ENCODE measurements at regions not wholly inside any gene's neighbourhood (a gene's known extent, or its start where the extent isn't known, plus 50 kb on each side); places are given as distances from the start of the nearest gene placed in this dataset.

DNA sequence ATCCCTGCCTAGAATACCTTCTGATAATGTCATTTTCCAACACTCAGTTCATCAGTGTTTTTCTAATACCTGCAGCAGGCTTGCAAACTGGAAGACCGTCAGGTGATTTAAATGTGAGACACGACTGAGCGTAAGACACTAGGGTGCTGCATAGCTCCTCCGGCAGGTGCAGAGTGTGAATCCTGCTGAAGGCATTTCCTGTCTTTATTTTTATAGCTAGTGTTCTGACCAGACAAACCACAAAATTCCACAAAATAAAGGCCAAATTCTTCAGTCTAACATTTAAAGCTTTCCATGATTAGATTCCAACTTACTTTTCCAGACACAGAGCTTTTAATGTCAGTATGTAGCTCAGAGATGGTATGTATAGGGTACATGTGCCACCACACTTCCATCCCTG, 70.7 kb downstream of the BBS10 start:
- peaks cover 0 to 15% (median 0%) of the 10 kb centered on the region in 4 donors for H3K4me1 ChIP-seq
- 75 to 77% methylated on average over 4 of the region's 4 CpGs for WGBS, 2 donors
- no peaks in the 10 kb centered on the region for H3K36me3 ChIP-seq
- TF ChIP-seq, protein P1, sequence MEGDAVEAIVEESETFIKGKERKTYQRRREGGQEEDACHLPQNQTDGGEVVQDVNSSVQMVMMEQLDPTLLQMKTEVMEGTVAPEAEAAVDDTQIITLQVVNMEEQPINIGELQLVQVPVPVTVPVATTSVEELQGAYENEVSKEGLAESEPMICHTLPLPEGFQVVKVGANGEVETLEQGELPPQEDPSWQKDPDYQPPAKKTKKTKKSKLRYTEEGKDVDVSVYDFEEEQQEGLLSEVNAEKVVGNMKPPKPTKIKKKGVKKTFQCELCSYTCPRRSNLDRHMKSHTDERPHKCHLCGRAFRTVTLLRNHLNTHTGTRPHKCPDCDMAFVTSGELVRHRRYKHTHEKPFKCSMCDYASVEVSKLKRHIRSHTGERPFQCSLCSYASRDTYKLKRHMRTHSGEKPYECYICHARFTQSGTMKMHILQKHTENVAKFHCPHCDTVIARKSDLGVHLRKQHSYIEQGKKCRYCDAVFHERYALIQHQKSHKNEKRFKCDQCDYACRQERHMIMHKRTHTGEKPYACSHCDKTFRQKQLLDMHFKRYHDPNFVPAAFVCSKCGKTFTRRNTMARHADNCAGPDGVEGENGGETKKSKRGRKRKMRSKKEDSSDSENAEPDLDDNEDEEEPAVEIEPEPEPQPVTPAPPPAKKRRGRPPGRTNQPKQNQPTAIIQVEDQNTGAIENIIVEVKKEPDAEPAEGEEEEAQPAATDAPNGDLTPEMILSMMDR (IDR thresholded peaks at IDR 0.05): no peak
- TF ChIP-seq EP300 (IDR thresholded peaks at IDR 0.05) (no peak), POLR2A (IDR thresholded peaks at IDR 0.05) (no peak)
- H3K9me3 ChIP-seq: no peaks in the 10 kb centered on the region
- no peak for DNase-seq (ENCODE audit: low spot score in 2 of 2)
- no peaks in the 10 kb centered on the region for H3K27me3 ChIP-seq
- H3K4me3 ChIP-seq: no peak overlapping the region
- no peak overlapping the region for H3K27ac ChIP-seq

DNA sequence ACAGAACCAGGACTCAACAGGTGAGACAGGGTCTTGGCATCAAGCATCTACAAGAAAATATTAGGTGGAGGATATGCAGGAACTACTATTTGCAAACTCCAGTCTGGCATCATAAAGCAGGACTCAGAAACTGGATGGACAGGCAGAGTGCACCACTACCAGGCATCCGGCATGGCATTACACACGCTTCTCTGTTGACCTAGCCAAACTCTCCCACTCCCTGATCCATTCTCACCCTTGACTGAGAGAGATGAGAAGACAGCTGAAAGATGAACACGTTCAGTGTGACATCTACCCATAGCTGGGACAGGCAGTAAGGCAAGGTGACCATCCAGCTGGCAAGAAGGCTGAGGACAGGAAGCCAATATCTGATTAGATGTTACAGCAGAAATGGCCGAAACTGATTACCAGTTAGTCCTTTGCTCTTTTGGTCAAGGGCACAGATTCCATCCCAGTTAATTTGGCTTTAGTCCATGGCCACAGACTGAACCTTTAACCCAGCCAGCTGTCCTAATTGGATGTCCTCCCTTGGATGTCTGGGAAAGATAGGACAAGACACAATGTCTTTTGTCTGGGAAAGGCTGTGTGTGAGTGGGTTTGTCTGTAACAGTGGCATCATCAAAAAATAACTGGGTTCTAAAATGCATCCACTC, 71.6 kb downstream of the BBS10 start:
- no peak for DNase-seq (ENCODE audit: low spot score in 2 of 2)
- H3K27me3 ChIP-seq: no peaks in the 10 kb centered on the region
- H3K4me3 ChIP-seq: no peak overlapping the region
- TF ChIP-seq EP300 (IDR thresholded peaks at IDR 0.05) (no peak), POLR2A (IDR thresholded peaks at IDR 0.05) (no peak)
- TF ChIP-seq, protein P1 (IDR thresholded peaks at IDR 0.05): no peak
- H3K36me3 ChIP-seq: no peaks in the 10 kb centered on the region
- no peak overlapping the region for H3K27ac ChIP-seq
- 76 to 86% methylated on average over 4 of the region's 4 CpGs for WGBS, 2 donors
- peaks cover 0 to 23% (median 2%) of the 10 kb centered on the region in 4 donors for H3K4me1 ChIP-seq
- H3K9me3 ChIP-seq: no peaks in the 10 kb centered on the region

DNA sequence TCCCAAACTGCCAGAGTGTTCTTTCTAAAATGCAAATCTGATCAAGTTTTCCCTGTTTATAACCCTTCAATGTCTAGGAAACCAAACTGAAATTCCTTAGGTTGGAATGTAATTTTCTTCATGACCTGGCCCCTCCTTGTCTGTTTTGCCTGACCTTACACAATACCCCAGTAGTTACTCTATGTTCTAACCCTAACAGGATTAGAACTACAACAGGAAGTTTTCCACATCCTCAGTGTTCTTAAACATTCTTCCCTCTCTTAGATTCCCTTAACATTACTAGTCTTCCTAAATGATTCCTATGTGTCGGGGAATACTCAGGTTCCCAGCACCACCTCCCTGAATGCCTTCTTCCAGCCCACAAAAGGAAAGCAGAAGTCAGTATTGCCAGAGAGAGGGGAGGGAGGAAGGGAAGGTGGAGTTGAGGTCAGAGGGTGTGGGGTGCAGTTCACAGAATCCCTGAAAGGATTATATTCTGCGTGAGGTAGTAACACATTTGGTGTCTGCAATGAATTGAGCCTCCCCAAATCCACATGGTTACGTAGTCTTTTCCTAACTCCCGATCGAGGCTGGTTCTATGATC, 72.6 kb downstream of the BBS10 start:
- no peak for TF ChIP-seq POLR2A (IDR thresholded peaks at IDR 0.05)
- TF ChIP-seq EP300 (IDR thresholded peaks at IDR 0.05): no peak
- TF ChIP-seq, protein P1 (IDR thresholded peaks at IDR 0.05): no peak
- 89 to 93% methylated on average over 5 of the region's 5 CpGs for WGBS, 2 donors
- H3K9me3 ChIP-seq: no peaks in the 10 kb centered on the region
- DNase-seq (ENCODE audit: low spot score in 2 of 2): no peak
- H3K4me1 ChIP-seq: peaks cover 0 to 26% (median 2%) of the 10 kb centered on the region in 4 donors
- H3K36me3 ChIP-seq: no peaks in the 10 kb centered on the region
- no peaks in the 10 kb centered on the region for H3K27me3 ChIP-seq
- no peak overlapping the region for H3K27ac ChIP-seq
- no peak overlapping the region for H3K4me3 ChIP-seq

DNA sequence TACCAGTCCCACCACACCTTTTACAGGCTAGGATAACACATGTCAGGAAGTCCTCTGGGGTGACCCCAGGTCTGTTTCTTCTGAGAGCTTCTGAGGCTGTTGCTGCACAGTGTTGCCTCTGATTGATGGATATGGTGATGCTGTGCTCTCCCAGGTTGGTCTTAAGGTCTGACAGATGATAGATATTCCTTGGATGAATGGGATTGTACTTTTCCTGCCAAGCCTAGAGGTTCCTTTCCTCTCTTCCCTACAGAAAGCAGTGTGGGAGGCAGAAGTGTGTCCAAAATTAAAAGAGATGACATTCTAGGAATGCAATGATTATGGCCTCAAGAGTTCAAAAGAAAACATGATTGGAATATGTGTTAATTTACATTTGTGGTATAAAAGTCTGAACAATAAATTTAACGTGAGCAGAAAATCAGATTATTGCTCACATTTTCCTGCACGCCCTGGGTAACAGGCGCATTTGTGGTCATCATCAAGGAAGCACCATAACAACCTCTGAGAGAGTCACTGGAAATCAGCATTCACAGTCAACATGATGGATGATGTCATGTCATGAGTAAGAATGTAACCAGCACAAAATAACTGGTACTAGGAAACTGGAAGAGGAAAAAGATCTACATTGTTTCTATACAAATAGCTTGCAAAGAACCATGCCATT, 73.7 kb downstream of the BBS10 start:
- peaks cover 0 to 28% (median 2%) of the 10 kb centered on the region in 4 donors for H3K4me1 ChIP-seq
- WGBS, 2 donors: 83 to 85% methylated on average over 3 of the region's 3 CpGs
- no peaks in the 10 kb centered on the region for H3K9me3 ChIP-seq
- DNase-seq (ENCODE audit: low spot score in 2 of 2): no peak
- no peak overlapping the region for H3K27ac ChIP-seq
- no peaks in the 10 kb centered on the region for H3K27me3 ChIP-seq
- no peak overlapping the region for H3K4me3 ChIP-seq
- TF ChIP-seq, protein P1 (IDR thresholded peaks at IDR 0.05): no peak
- TF ChIP-seq POLR2A (IDR thresholded peaks at IDR 0.05): no peak
- TF ChIP-seq EP300 (IDR thresholded peaks at IDR 0.05): no peak
- H3K36me3 ChIP-seq: no peaks in the 10 kb centered on the region

DNA sequence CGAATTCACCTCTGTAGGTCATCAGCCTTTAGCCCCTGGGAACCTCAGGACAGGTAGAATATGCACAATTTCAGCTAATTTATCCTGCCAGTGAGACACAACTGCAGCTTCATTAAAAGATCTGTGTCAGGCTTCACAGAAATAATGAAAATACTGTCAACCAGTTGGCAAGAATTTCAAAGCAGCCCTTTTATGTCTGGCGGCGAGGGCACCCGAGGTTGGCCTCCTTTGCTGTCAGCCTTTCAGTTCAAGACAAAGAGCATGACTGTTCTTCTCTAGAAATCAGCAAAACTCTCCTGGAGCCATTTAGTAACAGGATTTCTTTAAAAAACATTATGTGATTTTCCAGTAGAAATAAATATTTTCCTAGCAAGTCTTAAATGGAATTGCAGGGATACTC, 75.9 kb downstream of the BBS10 start:
- no peak overlapping the region for H3K4me3 ChIP-seq
- H3K9me3 ChIP-seq: no peaks in the 10 kb centered on the region
- no peak overlapping the region for H3K27ac ChIP-seq
- peaks cover 0 to 28% (median 2%) of the 10 kb centered on the region in 4 donors for H3K4me1 ChIP-seq
- TF ChIP-seq, protein P1 (IDR thresholded peaks at IDR 0.05): no peak
- no peak for TF ChIP-seq POLR2A (IDR thresholded peaks at IDR 0.05)
- no peak for TF ChIP-seq EP300 (IDR thresholded peaks at IDR 0.05)
- DNase-seq (ENCODE audit: low spot score in 2 of 2): no peak
- no peaks in the 10 kb centered on the region for H3K27me3 ChIP-seq
- 40% methylated on average over 4 of the region's 4 CpGs for WGBS, 2 donors
- no peaks in the 10 kb centered on the region for H3K36me3 ChIP-seq
